ENCODE measurements at regions not wholly inside any gene's neighbourhood (a gene's known extent, or its start where the extent isn't known, plus 50 kb on each side); places are given as distances from the start of the nearest gene placed in this dataset.
A peak's percentile ranks its signal among the peaks of the same experiment; 100 is the strongest.
"Not testable (repeated sequence)": the region's sequence is repeated elsewhere in the genome, so short reads cannot be mapped to it uniquely, and the experiment has no call there.

DNA sequence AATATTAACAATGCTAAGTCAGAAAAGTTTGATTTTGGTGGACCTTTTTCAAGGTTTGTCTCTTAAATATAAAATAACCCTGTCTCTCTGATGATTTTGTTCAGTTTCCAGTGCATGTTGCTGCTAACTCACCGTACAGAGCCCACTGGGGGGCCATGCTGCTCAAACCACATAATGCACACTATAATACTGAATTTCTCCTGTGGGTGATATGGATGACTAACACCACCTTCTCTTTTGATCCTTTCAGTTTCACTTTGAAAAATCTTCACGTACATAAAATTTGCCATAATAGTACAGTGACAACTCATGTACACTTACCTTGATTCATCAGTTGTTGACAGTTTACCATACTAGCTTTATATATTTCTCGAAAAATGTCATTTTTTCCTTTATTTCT is 506.6 kb upstream of the MAN1A1 start:
- peak; percentile 18 for DNase-seq

DNA sequence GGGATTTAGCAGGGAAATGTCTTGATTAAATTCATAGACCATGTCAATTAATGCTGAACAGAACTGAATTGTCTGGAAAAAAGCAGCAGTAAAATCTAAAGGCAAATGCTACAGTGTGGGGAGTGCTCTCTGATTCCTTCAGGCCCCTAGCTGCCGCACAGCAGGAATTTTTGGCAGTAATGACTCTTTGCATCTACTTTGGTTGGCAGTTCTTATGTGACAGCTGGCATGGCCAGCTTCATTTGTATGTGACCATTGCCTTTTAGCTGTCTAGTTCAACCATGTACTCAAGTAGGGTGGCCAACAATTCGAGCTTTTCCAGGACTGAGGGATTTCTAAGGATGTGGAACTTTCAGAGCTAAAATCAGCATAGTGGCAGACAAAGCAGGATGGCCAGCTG is 499.1 kb upstream of the MAN1A1 start:
- DNase-seq: no peak

DNA sequence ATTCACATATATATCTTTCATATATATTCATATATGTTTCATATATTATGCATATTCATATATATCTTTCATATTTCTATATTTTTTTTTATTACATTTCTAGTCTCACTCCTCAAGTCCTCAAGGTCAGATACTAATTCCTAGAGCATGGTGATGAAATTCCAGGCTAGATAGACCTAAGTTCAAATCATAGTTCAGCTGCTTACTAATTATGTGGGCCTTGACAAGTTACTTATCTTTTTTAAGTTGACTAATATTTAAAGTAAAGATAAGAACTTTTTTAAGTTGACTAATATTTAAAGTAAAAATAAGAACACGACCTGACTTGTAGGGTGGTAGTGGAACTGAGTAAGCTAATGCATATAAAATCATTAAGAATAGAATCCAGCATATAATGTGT is 495.6 kb upstream of the MAN1A1 start:
- DNase-seq: no peak

DNA sequence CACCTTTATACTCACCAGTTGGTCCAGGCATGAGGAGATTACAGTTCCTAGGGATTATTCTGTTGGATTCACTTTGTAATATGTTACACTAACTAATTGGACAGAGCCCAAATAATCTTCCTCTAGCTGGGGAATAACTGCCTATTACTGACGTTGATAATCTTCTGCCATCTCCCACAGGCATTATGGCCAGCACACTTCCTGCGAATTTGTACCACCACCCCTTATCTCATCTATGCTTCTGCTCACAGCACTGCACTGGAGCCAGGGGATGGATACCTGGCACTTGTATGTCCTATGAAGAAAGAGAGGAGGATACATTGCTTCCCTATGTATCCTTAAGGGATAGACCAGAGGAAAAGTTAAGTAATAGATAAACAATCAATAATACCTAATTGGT is 494.8 kb upstream of the MAN1A1 start:
- DNase-seq: no peak

DNA sequence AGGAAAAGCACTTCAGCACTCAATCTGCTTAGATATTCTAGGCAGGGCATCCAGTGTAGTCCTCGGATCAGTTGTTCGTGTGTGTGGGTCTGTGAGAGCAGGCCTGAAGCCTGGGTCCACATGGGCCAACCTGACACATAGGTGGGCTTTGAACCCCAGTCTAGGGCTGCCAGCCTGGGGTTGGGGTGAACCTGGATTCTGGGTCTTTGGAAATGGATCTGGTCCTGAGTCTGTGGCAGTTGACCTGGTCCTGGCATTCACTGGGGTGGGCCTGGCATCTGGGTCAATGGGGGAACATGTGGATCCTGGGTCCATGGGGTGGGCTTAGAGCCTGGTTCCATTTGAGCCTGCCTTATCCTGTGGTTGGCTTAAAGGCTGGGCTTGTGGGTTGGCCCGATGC is 492.6 kb upstream of the MAN1A1 start:
- no peak for DNase-seq

DNA sequence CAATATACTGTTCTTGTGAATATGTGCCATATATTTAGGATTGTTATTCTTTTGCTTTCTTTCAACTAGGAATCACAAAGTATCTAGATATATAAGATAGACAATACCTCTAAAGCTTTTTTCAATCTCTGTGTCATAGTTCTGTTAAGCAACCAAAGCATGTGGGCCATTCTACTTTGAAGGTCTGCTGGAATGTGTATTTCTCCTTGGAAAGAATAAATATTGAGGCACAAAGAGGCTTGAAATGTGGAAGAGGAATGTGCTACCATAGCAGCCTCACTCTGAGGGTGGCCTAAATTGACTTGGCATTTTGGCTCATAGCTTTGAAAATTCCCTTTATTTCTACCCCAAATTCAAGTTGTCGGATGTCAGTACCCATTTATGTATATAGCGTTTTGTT is 488.5 kb upstream of the MAN1A1 start:
- no peak for DNase-seq

DNA sequence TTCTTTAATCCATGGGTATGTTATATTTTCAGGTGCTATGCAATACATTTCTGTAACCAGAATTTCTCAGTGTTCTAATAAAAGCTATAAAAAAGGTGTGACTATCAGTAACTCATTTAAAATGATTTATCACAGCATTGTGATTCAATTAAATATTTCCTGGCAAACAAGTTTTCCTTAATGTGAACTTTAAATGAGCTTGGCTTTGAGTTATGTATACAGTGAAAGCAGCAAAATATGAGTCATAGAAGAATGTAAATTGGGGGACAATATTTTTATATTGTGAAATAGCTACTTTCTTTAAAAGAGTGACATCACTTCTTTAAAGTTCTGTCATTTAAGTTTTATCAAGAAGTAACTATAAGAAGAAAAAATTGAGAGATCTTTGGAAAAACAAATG is 484.9 kb upstream of the MAN1A1 start:
- no peak for DNase-seq

DNA sequence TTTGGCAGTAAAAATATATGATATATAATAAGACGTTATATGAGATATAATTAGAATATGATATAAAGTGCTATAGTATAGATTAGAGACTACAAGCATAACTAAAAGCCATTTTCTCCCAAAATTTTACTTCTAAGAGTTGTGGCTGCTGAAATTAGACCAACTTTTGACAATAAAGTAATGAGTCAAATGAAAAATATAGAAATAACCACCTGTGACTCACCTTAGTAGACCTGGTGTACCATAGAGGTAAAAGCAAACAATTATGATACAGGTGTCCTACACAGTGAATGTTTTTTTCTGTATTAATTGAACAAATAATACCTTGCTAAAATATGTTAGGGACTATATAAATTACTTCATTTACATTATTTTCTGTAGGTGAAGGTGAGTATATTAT is 482.9 kb upstream of the MAN1A1 start:
- DNase-seq: no peak

DNA sequence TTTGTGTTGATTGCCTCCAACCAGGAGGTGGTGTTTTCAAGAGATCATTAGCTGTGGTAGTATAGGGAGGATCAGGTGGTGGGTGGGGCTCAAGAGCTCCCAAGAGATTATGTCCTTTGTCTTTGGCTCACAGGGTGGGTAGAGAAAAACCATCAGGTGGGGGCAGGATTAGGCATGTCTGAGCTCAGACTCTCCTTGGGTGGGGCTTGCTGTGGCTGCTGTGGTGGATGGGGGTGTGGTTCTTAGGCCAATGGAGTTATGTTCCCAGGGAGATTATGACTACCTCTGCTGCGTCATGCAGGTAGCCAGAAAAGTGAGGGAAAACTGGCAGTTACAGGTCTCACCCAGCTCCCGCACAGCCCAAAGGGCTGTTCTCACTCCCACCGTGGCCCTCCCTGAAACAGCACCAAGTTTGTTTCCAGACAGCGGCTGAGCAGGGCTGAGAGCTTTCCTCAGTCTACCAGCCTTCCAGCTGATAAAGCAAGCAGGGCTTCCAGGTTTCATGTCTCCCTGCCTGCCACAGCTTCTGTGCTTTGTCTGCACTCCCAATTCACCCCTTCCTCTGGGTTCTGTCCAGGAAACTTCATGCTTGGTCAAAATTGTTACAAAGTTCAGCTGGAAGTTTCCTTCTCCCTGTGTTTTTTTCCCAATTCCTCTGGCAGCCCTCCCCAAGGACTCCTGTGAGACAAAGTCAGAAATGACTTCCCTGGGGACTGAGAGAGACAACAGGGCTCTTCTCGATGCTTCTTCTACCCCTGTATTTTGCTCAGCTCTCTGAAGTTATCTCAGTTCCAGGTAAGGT is 481.1 kb upstream of the MAN1A1 start:
- DNase-seq: no peak

DNA sequence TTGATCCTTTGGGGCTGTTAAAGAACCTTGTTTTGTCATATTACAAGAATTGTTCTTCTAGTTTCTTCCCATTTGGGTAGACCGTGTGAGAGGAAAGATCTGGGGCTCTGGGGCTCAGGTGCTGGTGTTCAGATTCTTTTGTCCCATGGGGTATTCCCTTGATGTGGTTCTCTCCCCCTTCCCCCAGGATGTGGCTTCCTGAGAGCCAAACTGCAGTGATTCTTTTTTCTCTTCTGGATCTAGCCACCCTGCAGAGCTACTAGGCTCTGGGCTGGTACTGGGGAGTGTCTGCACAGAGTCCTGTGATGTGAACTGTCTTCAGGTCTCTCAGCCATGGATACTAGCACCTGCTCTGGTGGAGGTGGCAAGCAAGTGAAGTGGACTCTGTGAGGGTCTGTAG is 480.5 kb upstream of the MAN1A1 start:
- DNase-seq: no peak

DNA sequence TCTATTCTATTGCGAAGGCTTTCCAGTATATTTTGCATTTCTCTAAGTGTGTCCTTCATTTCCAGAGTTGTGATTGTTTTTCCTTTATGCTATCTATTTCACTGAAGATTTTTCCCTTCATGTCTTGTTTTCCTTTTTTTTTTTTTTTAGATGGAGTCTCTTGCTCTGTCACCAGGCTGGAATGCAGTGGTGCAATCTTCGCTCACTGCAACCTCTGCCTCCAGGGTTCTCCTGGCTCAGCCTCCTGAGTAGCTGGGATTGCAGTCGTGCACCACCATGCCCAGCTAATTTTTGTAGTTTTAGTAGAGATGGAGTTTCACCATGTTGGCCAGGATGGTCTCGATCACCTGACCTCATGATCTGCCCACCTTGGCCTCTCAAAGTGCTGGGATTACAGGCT is 479.9 kb upstream of the MAN1A1 start:
- not testable (repeated sequence) for DNase-seq

DNA sequence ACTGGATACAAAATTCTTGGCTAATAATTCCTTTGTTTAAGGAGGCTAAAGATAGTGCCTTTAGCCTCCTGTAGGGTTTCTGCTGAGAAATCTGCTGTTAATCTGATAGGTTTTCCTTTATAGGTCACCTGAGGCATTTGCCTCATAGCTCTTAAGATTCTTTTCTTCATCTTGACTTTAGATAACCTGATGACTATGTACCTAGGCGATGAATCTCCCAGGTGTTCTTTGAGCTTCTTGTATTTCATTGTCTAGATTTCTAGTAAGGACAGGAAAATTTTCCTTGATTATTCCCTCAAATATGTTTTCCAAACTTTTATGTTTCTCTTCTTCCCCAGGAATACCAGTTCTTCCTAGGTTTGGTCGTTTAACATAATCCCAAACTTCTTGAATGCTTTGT is 479.4 kb upstream of the MAN1A1 start:
- DNase-seq: no peak

DNA sequence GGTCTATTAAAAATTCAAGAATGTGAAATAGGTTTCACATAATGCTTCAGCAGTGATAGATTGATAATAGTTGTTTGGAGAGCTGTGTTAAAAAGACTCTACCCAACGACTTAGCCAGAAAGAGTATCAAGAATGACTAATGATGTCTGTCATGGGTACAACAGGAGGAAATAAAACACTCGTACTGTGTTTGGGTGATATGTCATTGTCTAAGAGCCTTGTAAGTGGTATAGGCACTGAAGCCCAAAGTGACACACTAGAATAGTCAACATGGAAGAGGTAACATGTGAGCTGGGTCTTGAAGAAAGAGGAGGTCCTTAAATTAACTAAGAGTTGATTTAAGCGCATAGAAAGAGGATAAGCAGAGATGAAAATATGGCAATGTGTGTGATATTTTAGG is 471.8 kb upstream of the MAN1A1 start:
- DNase-seq: no peak

DNA sequence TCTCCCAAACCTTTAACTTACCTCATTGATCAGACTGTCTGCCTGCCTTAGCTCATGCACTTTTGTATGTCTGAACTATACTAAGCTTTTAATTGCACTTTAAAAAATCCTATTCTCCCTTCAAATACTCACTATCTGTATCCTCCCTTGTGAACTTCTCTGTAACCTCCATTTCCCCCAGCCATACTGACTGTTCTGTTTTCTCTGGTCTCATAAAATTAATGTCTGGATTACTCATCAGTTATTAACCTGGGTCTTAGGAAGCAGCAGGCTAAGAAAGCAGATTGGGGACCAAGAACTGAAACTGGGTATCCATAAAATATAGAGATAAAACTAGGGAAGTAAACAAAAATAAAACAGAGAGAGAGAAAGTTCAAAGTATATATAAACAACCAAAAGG is 469.3 kb upstream of the MAN1A1 start:
- no peak for DNase-seq

DNA sequence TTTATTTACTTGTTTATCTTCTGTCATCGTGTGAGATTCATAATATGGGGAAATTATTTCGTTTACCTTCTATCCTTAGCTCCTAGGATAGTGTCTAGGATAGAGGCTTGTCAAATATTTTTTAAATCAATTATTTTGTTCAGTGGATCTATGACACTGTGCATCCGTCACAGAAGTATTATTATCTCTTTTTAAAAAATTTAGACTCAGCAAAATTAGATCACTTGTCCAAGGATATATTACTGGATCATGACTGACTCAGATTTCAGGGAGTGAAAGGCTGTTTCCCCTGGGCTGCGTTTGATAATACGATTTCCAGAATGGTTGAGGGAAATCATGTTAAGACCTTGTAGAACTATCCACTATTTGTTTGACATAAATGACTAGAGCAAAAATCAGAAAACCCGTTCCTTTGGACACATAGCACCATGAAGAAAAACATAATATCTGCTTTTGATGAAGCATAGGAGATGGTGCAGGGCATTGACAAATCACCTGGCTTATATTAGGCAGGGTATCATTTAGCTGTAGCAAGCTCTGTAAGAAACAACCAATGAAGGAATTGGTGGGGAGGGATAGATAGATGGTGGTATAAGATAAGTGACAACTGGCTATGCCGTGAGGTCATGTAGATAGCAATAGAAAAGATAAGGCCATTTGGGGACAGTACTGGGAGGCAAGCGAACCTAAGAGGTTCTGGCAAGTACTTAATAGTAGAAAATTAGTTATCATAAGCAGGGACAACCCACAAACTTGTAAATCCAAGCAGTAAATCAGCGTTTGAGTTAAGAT is 465.2 kb upstream of the MAN1A1 start:
- no peak for DNase-seq

DNA sequence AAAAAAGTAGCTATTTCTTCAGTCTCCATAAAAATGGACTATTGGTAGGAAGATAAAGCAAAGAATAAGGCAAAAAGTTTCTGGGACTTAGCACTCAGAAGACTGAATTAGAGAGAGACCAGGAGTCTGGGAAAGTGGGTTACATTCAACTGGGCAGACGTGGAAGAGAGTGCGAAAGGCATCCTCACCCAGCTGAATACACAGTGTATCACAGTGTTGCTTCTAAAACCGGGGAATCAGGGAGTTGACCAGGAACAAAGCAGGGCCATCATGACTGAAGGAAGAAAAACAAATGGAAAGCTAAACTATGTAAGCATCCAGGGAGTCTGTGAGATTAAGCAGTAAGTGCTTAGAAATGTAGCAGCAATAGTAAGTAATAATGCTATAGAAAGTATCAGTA is 452.9 kb upstream of the MAN1A1 start:
- no peak for DNase-seq

DNA sequence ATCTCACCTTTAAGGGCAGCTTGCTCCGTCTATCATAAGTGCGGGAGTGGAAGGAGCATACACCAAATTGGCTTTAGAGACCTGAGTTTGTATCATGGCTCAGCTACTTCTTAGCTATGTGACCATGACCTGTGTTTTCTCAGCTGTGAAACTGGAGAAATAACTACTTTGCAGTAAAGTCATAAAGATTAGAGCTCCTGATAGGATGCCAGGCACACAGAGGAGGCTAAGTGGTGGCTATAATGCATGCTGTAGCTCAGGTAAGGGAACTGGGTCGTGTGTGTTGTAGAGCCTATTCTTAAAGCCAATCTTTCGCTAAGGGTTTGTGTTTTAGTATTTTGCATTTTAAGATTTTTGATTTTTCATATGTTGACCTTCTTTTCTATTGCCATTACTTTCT is 451.5 kb upstream of the MAN1A1 start:
- no peak for DNase-seq

DNA sequence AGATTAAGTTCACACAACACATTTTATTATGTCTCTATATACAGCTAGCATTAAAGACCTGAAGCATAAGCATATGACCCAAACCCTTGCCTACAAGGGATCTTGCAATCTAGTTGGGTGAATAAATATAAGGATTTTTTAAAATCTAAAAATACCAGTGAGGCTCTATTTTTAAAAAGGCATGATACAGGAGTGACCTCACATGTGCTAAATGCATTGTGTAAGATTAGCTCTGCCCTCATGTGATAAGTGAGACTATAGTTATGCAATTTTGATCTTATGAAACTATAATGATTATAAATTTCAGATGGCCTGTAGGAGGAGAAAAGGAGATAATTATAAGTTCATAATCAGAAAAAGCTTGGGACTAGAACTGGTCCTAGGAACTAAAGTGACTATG is 451.0 kb upstream of the MAN1A1 start:
- DNase-seq: no peak

DNA sequence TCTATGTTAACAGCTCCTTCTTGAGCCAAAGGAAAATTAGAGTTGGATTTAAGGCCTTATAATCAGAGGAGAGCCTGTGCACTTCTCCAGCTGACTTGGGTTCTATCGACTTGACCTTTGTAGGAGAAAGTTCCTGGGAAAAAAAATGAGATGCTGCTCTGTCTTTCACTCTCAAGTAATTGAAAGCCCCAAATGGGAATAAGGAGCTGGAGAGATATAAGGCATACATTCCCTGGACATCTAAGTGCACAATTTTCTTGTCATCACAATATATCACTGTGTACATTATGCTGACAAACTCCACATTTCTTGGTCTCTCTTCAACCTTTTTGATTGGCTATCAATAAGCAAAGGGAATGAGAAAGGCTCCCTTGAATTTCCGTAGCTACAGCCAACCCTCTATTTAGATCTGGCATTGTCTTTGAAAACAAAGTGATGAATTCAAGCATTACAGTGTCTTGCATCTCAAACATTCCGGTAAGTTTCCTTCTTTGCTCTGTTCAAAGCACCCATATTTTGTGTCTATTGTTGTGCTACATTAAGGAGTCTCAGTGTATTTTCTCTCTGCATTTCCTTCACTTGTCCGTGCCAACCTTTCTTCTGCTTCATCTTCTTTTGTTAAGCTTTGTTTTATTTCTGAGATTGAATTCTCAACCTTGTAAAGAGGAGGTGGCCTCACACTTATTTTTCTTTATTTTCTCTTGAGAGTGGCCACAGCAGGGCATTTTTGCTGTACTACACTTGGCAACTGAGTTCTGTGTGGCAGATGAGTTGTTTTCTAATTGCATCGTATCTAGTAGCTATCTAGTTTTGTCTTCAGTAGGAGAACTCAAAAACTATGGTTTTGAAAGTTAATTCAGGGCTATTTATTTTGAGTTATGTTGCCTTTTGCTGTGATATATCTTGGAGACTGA is 450.3 kb upstream of the MAN1A1 start:
- no peak for DNase-seq

DNA sequence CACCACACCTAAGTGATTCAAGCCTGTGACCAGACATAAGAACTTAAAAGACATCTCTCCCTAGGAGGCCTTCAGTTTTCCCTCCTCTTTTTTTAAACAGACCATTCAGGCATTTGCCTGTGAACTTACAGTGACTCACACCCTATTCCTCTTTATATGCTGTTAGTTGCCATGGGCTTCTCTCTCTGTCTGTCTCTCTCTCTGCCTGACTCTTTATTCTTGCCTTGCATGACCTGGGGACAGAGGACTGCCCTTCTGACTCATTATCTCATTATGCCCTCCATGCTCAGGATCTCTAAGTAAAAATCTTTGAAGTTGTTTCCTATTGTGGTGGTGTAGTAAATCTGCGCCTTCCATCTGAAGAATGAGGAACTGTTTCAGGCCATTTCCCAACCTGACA is 442.2 kb upstream of the MAN1A1 start:
- no peak for DNase-seq

DNA sequence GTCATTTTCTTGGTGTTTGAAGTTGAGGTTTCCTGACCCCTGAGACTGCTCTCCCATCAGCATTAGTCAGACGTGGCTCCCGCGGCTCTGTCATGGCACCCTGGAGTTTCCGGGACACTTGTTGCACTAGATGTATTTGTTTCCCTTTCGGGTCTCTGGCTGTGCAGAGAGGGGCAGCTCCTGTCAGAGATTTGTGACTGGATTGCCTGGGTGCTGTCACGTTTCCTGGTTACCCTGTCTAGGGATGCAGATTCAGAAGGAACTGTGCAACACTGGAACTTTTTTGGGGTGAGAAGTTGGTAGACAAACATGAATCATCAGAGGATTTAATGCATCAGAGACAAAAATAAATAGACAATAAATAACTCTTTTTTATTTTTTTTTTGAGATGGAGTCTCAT is 431.8 kb upstream of the MAN1A1 start:
- DNase-seq: no peak

DNA sequence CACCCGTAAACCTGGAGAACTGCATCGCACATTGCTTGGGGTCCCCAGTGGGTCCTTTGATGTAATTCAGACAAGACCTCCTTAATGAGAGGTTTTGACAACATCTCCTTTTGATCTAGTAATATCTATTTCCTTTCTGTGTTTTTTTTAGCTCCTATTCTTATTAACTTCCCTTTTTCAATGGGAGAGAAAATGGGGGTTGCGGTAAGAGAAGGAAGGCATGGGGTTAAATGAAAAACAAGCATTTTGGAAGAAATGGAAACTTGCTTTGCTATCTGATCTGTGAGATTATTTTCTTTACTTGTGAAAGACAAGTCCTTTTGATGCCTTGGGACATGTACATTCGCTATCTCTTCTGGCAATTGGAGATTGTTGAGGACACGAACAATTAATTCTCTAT is 418.6 kb upstream of the MAN1A1 start:
- no peak for DNase-seq

DNA sequence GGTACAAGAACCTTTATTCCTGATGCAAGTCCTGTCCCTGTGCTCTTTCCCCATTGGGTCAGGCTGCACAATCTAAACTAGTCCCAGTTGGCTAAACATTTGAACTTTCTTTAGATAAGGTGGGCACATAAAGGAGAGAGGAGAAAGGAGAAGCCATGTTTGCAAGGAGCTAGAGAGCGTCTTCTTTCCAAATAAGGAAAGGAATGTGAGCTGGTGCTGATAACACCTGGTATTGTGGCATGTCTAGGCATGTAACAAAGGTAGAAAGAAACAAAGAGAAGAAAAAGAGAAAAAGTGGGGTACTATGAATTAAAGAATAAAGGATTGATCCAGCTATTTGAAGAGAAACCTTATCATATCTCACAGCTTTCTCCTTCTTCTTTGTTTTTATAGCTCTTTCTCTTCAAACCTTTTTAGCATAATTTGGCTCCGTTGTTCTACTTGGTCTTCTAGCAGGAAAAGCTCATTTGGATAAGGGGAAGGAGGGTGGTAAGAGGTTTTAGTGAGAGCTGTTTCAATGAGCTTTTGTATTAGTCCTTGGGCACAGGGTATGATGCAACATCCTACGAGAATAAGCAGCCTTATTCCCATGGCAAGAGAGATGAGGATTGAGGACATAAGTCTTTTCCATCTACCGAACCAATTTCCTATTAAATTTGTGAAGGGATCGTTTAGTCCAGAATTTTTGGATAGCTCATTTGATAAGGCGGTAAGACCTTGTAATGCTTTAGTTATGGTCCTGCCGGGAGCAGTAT is 415.5 kb upstream of the MAN1A1 start:
- no peak for DNase-seq

All from CD4-positive, alpha-beta T cell treated with Interleukin-17A for 1 hour (primary cell).